ENCODE measurements at regions not wholly inside any gene's neighbourhood (a gene's known extent, or its start where the extent isn't known, plus 50 kb on each side); places are given as distances from the start of the nearest gene placed in this dataset.
"Not testable (repeated sequence)": the region's sequence is repeated elsewhere in the genome, so short reads cannot be mapped to it uniquely, and the experiment has no call there.

- DNase-seq: no peak
Observed at GRCh38 chr6:159397753-159398152, 228.6 kb downstream of the FNDC1 start.

GRCh38 chr6:159395609-159396008, 226.4 kb downstream of the FNDC1 start:
- no peak for DNase-seq

GRCh38 chr6:159392695-159393094, 223.5 kb downstream of the FNDC1 start:
- not testable (repeated sequence) for DNase-seq

GRCh38 chr6:159390381-159390780, 221.2 kb downstream of the FNDC1 start:
- DNase-seq: no peak

- DNase-seq: no peak
Observed at GRCh38 chr6:159389695-159390094, 220.5 kb downstream of the FNDC1 start.

GRCh38 chr6:159380114-159380513, 210.9 kb downstream of the FNDC1 start:
- DNase-seq: no peak

DNA sequence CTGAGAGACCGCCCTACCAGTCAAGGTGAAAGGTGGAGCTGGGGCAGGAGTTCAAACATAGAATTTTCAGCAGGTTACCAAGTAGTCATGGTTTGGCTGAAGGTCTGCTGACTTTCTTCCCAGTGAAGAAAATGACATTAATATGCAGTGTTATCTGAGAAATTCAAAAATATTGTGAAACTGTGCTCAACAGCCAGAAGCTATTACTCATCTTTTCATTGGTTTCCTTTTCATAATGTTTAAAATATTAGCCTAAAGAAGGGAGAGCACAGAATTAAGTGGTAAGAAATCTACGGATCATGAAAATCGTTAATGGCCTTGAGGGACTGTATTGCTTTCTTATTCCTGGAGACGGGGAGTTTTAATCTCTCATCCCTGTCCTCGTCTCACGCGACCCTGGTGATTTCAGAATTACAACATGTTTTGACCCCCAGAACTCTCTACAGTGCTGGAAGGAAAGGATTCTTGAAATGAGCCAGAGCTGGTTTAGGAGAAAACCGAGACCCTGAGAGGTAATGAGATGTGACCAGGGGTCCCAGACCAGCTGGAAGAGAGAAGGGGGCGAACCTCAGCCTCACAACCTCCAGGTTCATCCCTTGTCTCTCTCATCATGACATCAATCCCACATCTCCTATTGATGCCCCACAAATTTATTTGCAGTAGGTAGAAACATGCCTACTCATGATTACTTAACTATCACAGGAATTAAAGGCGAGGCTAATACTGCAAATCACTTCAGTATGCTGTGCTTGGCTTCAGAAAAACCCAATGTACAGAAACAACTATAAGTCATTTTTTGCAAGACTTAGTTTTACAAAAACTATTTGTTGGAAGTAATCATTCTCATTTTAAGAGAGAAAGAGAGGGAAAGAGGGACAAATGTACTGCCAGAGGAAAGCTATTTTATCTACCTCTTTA, 209.5 kb downstream of the FNDC1 start:
- DNase-seq: no peak

- no peak for DNase-seq
Observed at GRCh38 chr6:159376516-159377158, 207.4 kb downstream of the FNDC1 start.

DNA sequence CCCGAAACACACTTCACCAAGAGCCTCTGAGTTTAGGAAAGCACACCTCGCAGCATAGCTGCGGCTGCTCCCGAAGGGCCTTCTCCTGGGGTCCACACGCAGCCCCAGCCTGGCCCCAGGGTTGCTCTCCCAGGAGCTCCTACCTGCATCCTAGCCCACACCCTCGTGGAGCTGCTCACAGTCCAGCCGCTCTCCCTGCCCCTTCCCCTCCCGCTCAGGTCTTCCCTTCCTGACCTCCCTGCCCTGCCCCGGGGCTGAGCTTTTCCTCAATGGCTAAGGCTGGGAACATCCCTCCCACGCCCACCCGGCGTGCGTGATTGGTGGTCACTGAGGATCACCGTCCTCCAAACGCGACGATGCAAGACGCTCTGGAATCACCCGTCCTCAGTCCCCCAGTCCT, 205.8 kb downstream of the FNDC1 start:
- DNase-seq: no peak

GRCh38 chr6:159373670-159374069, 204.5 kb downstream of the FNDC1 start:
- no peak for DNase-seq

DNA sequence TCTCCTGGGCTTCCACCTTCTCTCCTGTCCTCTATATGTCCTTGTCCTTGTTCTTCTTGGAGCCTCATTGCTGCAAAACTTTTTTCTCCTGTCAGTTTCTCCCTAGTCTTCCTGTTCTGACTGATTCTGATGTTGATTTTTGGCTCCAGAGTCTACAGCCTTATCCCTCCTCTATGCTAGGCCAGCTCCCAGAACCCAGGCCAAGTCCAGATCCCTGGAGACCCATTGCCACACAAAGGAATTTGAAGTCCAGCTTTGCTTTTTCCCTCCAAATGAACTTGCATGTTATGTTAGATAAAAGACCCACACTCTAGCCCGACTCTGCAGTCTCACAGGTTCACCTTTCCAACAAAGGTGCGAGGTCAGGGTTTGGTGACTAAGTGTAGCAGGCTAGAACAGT, 203.1 kb downstream of the FNDC1 start:
- no peak for DNase-seq

GRCh38 chr6:159360306-159360705, 191.1 kb downstream of the FNDC1 start:
- no peak for DNase-seq

- DNase-seq: no peak
Observed at GRCh38 chr6:159359581-159360297, 190.5 kb downstream of the FNDC1 start.

DNA sequence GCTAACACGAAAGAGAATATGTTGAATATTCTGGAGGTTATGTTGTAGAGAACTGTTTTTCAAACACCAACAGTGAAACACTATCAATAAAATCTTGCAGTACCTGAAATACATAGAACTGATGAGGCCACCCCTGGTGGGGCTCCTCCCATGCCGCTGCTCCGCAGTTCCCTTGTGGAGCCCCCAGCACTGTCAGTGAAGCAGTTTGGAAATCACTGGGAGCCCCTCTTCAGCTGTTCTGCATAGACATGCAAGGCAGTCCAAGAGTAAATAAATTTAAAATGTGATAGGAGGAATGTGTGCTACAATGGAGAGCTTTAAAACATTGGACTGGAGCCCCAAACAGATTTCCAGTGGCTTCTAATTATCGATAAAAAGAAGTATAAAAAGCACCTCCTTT, 189.4 kb downstream of the FNDC1 start:
- DNase-seq: no peak

DNA sequence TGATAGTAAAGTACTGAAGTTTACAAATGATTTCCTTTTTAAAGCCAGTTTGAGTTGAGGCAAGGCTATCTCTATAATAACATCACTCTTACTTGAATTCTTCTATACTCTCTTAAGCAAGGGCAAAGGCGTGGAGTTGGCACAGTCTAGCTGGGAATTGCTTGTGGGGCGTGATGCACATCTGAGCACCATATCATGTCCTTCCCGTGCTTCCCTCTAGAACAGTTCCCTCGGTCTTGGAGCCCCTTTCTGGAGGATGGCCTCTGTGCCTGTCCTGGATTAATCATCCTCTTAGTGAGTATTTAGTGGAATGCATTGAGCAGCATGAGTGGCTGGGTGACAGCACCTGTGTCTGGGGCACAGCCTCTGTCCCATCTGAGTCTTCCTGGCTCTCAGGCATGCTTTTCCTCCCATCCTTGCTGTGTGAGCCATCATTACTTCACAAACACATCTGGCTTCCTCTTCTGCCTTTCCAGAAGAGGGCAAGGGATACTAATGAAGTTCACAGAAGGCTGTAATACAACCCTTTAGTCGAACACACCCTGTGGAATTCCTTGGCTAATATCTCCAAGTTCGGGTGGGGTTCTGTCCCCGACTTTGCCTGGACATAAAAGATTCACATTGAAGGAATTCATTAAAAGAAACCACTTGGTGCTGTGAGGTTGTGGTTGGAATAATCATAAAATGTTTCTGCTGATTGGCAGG, 188.2 kb downstream of the FNDC1 start:
- no peak for DNase-seq

- no peak for DNase-seq
Observed at GRCh38 chr6:159353193-159353592, 184.0 kb downstream of the FNDC1 start.

- DNase-seq: no peak
Observed at GRCh38 chr6:159351707-159352106, 182.5 kb downstream of the FNDC1 start.

- DNase-seq: no peak
Observed at GRCh38 chr6:159349915-159350314, 180.7 kb downstream of the FNDC1 start.

GRCh38 chr6:159343709-159344108, 174.5 kb downstream of the FNDC1 start:
- no peak for DNase-seq

- DNase-seq: no peak
Observed at GRCh38 chr6:159342146-159342545, 172.9 kb downstream of the FNDC1 start.

DNA sequence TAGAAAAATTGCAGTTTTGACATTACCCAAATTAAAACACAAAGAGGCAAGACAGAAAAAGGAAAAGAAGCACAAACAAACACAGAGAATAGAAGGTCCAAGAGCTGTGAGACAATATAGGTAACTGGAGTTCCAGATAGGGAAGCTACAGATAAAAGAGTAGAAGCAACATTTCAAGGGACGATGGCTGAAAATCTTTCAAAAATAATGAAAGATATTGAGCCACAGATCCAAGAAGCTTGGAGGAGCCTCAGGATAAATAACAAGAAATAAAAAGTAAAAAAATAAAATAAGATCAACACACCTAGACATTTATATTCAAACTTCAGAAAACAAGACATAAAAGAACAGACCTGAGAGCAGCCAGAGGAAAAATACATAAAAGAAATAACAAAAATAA, 164.9 kb downstream of the FNDC1 start:
- DNase-seq: no peak

GRCh38 chr6:159331451-159331850, 162.3 kb downstream of the FNDC1 start:
- no peak for DNase-seq

- no peak for DNase-seq
Observed at GRCh38 chr6:159329081-159329480, 159.9 kb downstream of the FNDC1 start.

All from RPMI8226 (cell line).